HepG2 (cell line): ENCODE measurements at regions not wholly inside any gene's neighbourhood (a gene's known extent, or its start where the extent isn't known, plus 50 kb on each side); places are given as distances from the start of the nearest gene placed in this dataset.

Experiments
- MED1 ChIP-seq: sonication (generic); formaldehyde crosslinking; IDR thresholded peaks from 2 replicates; pipeline ENCODE4 v1.4.0; 2020; ENCODE audit warnings: missing genetic modification reagents
- TCF7 ChIP-seq: sonication (generic); IDR thresholded peaks from 2 replicates; pipeline ENCODE4 v1.6.1; 2016; ENCODE audit warnings: antibody characterized with exemption, low read depth
- ZNF160 ChIP-seq: sonication (generic); formaldehyde crosslinking; IDR thresholded peaks from 2 replicates; pipeline ENCODE4 v1.8.0; 2022; ENCODE audit warnings: mild to moderate bottlenecking, inconsistent platforms, missing genetic modification reagents
- ZNF329 ChIP-seq: sonication (generic); formaldehyde crosslinking; IDR thresholded peaks from 2 replicates; pipeline ENCODE4 v1.9.0; 2021; ENCODE audit warnings: low read depth, mild to moderate bottlenecking, missing genetic modification reagents
- ZNF33B ChIP-seq: sonication (generic); formaldehyde crosslinking; IDR thresholded peaks from 2 replicates; pipeline ENCODE4 v1.5.1; 2020; ENCODE audit warnings: mild to moderate bottlenecking, missing genetic modification reagents
- ZNF510 ChIP-seq: sonication (generic); formaldehyde crosslinking; IDR thresholded peaks from 2 replicates; pipeline ENCODE4 v1.4.0; 2020; ENCODE audit warnings: low read depth, mild to moderate bottlenecking, missing genetic modification reagents
- ZNF841 ChIP-seq: sonication (generic); formaldehyde crosslinking; IDR thresholded peaks from 2 replicates; pipeline ENCODE4 v1.8.1; 2023; ENCODE audit warnings: missing genetic modification reagents, borderline replicate concordance
- TF ChIP-seq, protein P1 (sequence below): sonication (generic); formaldehyde crosslinking; IDR thresholded peaks from 2 replicates; pipeline ENCODE4 v1.4.0; 2020; ENCODE audit warnings: missing genetic modification reagents
- TF ChIP-seq, protein P2 (sequence below): sonication (generic); formaldehyde crosslinking; IDR thresholded peaks from 2 replicates; pipeline ENCODE4 v1.4.0; 2020; ENCODE audit warnings: missing genetic modification reagents, borderline replicate concordance

- TF ChIP-seq, protein P1, sequence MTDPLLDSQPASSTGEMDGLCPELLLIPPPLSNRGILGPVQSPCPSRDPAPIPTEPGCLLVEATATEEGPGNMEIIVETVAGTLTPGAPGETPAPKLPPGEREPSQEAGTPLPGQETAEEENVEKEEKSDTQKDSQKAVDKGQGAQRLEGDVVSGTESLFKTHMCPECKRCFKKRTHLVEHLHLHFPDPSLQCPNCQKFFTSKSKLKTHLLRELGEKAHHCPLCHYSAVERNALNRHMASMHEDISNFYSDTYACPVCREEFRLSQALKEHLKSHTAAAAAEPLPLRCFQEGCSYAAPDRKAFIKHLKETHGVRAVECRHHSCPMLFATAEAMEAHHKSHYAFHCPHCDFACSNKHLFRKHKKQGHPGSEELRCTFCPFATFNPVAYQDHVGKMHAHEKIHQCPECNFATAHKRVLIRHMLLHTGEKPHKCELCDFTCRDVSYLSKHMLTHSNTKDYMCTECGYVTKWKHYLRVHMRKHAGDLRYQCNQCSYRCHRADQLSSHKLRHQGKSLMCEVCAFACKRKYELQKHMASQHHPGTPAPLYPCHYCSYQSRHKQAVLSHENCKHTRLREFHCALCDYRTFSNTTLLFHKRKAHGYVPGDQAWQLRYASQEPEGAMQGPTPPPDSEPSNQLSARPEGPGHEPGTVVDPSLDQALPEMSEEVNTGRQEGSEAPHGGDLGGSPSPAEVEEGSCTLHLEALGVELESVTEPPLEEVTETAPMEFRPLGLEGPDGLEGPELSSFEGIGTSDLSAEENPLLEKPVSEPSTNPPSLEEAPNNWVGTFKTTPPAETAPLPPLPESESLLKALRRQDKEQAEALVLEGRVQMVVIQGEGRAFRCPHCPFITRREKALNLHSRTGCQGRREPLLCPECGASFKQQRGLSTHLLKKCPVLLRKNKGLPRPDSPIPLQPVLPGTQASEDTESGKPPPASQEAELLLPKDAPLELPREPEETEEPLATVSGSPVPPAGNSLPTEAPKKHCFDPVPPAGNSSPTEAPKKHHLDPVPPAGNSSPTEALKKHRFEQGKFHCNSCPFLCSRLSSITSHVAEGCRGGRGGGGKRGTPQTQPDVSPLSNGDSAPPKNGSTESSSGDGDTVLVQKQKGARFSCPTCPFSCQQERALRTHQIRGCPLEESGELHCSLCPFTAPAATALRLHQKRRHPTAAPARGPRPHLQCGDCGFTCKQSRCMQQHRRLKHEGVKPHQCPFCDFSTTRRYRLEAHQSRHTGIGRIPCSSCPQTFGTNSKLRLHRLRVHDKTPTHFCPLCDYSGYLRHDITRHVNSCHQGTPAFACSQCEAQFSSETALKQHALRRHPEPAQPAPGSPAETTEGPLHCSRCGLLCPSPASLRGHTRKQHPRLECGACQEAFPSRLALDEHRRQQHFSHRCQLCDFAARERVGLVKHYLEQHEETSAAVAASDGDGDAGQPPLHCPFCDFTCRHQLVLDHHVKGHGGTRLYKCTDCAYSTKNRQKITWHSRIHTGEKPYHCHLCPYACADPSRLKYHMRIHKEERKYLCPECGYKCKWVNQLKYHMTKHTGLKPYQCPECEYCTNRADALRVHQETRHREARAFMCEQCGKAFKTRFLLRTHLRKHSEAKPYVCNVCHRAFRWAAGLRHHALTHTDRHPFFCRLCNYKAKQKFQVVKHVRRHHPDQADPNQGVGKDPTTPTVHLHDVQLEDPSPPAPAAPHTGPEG = no peak
- TF ChIP-seq, protein P2, sequence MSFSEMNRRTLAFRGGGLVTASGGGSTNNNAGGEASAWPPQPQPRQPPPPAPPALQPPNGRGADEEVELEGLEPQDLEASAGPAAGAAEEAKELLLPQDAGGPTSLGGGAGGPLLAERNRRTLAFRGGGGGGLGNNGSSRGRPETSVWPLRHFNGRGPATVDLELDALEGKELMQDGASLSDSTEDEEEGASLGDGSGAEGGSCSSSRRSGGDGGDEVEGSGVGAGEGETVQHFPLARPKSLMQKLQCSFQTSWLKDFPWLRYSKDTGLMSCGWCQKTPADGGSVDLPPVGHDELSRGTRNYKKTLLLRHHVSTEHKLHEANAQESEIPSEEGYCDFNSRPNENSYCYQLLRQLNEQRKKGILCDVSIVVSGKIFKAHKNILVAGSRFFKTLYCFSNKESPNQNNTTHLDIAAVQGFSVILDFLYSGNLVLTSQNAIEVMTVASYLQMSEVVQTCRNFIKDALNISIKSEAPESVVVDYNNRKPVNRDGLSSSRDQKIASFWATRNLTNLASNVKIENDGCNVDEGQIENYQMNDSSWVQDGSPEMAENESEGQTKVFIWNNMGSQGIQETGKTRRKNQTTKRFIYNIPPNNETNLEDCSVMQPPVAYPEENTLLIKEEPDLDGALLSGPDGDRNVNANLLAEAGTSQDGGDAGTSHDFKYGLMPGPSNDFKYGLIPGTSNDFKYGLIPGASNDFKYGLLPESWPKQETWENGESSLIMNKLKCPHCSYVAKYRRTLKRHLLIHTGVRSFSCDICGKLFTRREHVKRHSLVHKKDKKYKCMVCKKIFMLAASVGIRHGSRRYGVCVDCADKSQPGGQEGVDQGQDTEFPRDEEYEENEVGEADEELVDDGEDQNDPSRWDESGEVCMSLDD (CRISPR knock-in tag) = no peak
- no peak for TF ChIP-seq ZNF33B
- no peak for TF ChIP-seq ZNF841
- no peak for TF ChIP-seq ZNF329
- TF ChIP-seq TCF7 = no peak
- no peak for TF ChIP-seq ZNF160 (CRISPR knock-in tag)
- TF ChIP-seq MED1 (CRISPR knock-in tag) = no peak
- no peak for TF ChIP-seq ZNF510 (CRISPR knock-in tag)
- TF ChIP-seq, all 625 proteins: peak for 0
These were observed 243.0 kb downstream of the MYCN start (continued) for GRCh38 chr2:16183345-16183744.
